ENCODE measurements at regions not wholly inside any gene's neighbourhood (a gene's known extent, or its start where the extent isn't known, plus 50 kb on each side); places are given as distances from the start of the nearest gene placed in this dataset.

- Histone ChIP-seq H3K36me3 (no peaks in the 10 kb centered on the region), H3K27ac (no peak overlapping the region), H3K27me3 (no peaks in the 10 kb centered on the region), H3K4me1 (ENCODE audit: control insufficient read depth in 1 of 2, insufficient read depth in 1 of 2, low read depth in 1 of 2, low read length in 1 of 2) (no peaks in the 10 kb centered on the region), H3K4me3 (ENCODE audit: low read depth in 1 of 2, low read length in 1 of 2) (no peak overlapping the region), H3K9me3 (no peaks in the 10 kb centered on the region)
- TF ChIP-seq CTCF (IDR thresholded peaks at IDR 0.05): no peak
Measured at GRCh38 chr2:105573490-105573889, 171.2 kb upstream of the NCK2 start.

GRCh38 chr2:105571445-105571987 is 172.7 kb upstream of the FHL2 start:
- TF ChIP-seq CTCF (IDR thresholded peaks at IDR 0.05): no peak
- no peak overlapping the region for H3K4me3 ChIP-seq (ENCODE audit: low read depth in 1 of 2, low read length in 1 of 2)
- H3K4me1 ChIP-seq (ENCODE audit: control insufficient read depth in 1 of 2, insufficient read depth in 1 of 2, low read depth in 1 of 2, low read length in 1 of 2): no peaks in the 10 kb centered on the region
- no peaks in the 10 kb centered on the region for H3K9me3 ChIP-seq
- no peak overlapping the region for H3K27ac ChIP-seq
- no peaks in the 10 kb centered on the region for H3K27me3 ChIP-seq
- no peaks in the 10 kb centered on the region for H3K36me3 ChIP-seq

- H3K9me3 ChIP-seq: no peaks in the 10 kb centered on the region
- H3K27ac ChIP-seq: no peak overlapping the region
- no peaks in the 10 kb centered on the region for H3K36me3 ChIP-seq
- H3K4me1 ChIP-seq (ENCODE audit: control insufficient read depth in 1 of 2, insufficient read depth in 1 of 2, low read depth in 1 of 2, low read length in 1 of 2): no peaks in the 10 kb centered on the region
- no peak overlapping the region for H3K4me3 ChIP-seq (ENCODE audit: low read depth in 1 of 2, low read length in 1 of 2)
- no peaks in the 10 kb centered on the region for H3K27me3 ChIP-seq
- TF ChIP-seq CTCF (IDR thresholded peaks at IDR 0.05): no peak
Measured at GRCh38 chr2:105570757-105571156, 171.9 kb upstream of the FHL2 start.

- TF ChIP-seq CTCF (IDR thresholded peaks at IDR 0.05): no peak
- no peaks in the 10 kb centered on the region for H3K4me1 ChIP-seq (ENCODE audit: control insufficient read depth in 1 of 2, insufficient read depth in 1 of 2, low read depth in 1 of 2, low read length in 1 of 2)
- no peaks in the 10 kb centered on the region for H3K36me3 ChIP-seq
- H3K9me3 ChIP-seq: no peaks in the 10 kb centered on the region
- H3K27me3 ChIP-seq: no peaks in the 10 kb centered on the region
- no peak overlapping the region for H3K27ac ChIP-seq
- H3K4me3 ChIP-seq (ENCODE audit: low read depth in 1 of 2, low read length in 1 of 2): no peak overlapping the region
Measured at GRCh38 chr2:105570326-105570725, 171.5 kb upstream of the FHL2 start.

- Histone ChIP-seq H3K27ac (no peak overlapping the region), H3K4me1 (ENCODE audit: control insufficient read depth in 1 of 2, insufficient read depth in 1 of 2, low read depth in 1 of 2, low read length in 1 of 2) (no peaks in the 10 kb centered on the region), H3K36me3 (no peaks in the 10 kb centered on the region), H3K9me3 (no peaks in the 10 kb centered on the region), H3K27me3 (no peaks in the 10 kb centered on the region), H3K4me3 (ENCODE audit: low read depth in 1 of 2, low read length in 1 of 2) (no peak overlapping the region)
- no peak for TF ChIP-seq CTCF (IDR thresholded peaks at IDR 0.05)
Measured at GRCh38 chr2:105569606-105570005, 170.8 kb upstream of the FHL2 start.

- Histone ChIP-seq H3K4me1 (ENCODE audit: control insufficient read depth in 1 of 2, insufficient read depth in 1 of 2, low read depth in 1 of 2, low read length in 1 of 2) (no peaks in the 10 kb centered on the region), H3K27ac (no peak overlapping the region), H3K9me3 (no peaks in the 10 kb centered on the region), H3K4me3 (ENCODE audit: low read depth in 1 of 2, low read length in 1 of 2) (no peak overlapping the region), H3K36me3 (no peaks in the 10 kb centered on the region), H3K27me3 (no peaks in the 10 kb centered on the region)
- no peak for TF ChIP-seq CTCF (IDR thresholded peaks at IDR 0.05)
Measured at GRCh38 chr2:105567996-105568494, 169.2 kb upstream of the FHL2 start.

All from neutrophil (primary cell).